ENCODE measurements at regions not wholly inside any gene's neighbourhood (a gene's known extent, or its start where the extent isn't known, plus 50 kb on each side); places are given as distances from the start of the nearest gene placed in this dataset. TPM values are rescaled to one million over a fixed set of nuclear protein-coding genes. Genes with fewer than 3 reads are reported as not detected.

DNA sequence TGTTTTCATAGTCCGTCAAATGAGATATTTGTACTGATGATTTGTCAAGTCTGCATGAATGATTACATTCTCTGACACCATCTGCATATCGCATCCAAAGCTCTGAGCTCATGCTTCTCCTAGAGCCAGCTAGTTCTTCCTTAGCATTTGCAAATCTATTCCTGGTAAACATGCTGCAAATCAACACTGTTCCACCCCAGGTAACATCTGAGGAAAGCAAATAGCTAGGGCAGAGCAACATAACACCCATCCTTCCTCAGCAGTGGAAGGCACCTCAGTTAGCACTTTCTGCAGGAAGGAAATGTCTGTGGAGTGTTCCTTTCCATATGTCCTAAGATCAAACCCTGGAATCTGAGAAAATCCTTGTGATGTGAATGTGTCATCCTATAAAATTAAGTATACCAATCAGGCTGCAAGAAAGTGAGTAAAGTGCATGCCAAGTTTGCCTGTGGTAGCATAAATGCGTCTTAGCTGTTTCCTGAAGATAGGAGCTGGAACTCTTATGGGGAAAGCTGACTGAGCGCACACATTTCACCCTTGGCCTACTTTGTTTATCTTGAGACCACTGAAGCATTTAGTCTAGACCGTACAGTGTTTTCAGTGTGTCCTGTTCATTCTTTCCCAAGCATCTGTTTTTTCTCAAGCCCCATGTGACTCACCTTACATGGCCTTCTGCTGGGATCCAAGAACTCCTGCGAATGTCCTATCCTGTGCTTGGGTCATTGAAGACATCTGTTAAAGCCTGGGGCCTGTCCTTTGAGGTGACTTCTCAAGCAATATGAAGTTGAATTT, 50.9 kb upstream of the STARD4 start:
- Histone ChIP-seq H3K9ac (ENCODE audit: low read depth, low read length) (no peak overlapping the region), H3K4me1 (ENCODE audit: control insufficient read depth, insufficient read depth, low read length) (no peaks in the 10 kb centered on the region)

DNA sequence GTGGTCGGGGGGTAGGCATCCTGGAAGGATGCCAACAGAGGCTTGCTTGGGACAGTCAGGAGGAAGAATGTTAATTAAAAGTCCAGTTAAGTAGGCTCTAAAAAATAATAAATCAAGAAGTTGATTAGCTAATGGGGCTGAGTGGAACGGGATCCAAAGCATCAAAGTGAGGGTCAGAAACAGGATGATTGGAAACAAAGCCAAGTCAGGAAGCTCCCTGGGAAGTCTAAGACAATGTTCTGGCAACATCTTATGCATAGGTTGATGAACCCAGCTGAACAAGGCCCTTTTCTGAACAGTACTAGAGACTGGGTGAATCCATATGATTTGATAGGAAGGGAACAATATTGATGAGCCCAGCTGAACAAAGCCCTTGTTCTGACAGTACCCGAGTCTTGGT, 50.2 kb upstream of the STARD4 start:
- H3K9ac ChIP-seq (ENCODE audit: low read depth, low read length): no peak overlapping the region
- H3K4me1 ChIP-seq (ENCODE audit: control insufficient read depth, insufficient read depth, low read length): no peaks in the 10 kb centered on the region
- H3K36me3 ChIP-seq (ENCODE audit: insufficient read depth, low read length): no peaks in the 10 kb centered on the region
- no peak overlapping the region for H3K4me2 ChIP-seq (ENCODE audit: low read length)
- no peak overlapping the region for H3K4me3 ChIP-seq (ENCODE audit: low read length)
- no peaks in the 10 kb centered on the region for H3K9me3 ChIP-seq (replicated peaks; ENCODE audit: low read length)
- H3K27me3 ChIP-seq (ENCODE audit: control insufficient read depth, insufficient read depth, low read length): no peaks in the 10 kb centered on the region

More for the DNA sequence above, 50.9 kb upstream of the STARD4 start:
- Histone ChIP-seq H3K4me2 (ENCODE audit: low read length) (no peak overlapping the region), H3K27me3 (ENCODE audit: control insufficient read depth, insufficient read depth, low read length) (no peaks in the 10 kb centered on the region), H3K9me3 (replicated peaks; ENCODE audit: low read length) (no peaks in the 10 kb centered on the region), H3K36me3 (ENCODE audit: insufficient read depth, low read length) (no peaks in the 10 kb centered on the region), H3K4me3 (ENCODE audit: low read length) (no peak overlapping the region)

Small RNAs in the stretch of these regions (small RNA-seq; reads per million reads assigned to genes)
- gene AC008967.1 (not detected), gene HMGN1P13 (not detected)
